ENCODE measurements at regions not wholly inside any gene's neighbourhood (a gene's known extent, or its start where the extent isn't known, plus 50 kb on each side); places are given as distances from the start of the nearest gene placed in this dataset.

- Mint-ChIP-seq H3K27ac (no peak overlapping the region), H3K4me3 (no peak overlapping the region), H3K36me3 (ENCODE audit: low read depth) (peaks cover 23% of the 10 kb centered on the region), H3K4me1 (no peaks in the 10 kb centered on the region), H3K9me3 (peaks cover 17% of the 10 kb centered on the region), H3K27me3 (ENCODE audit: insufficient read depth, low read depth, poor library complexity) (peaks cover 2% of the 10 kb centered on the region)
- Histone ChIP-seq H3F3A (replicated peaks; ENCODE audit: low read depth) (no peaks in the 10 kb centered on the region), H3K27ac (ENCODE audit: low read depth) (no peak overlapping the region), H3K27me3 (ENCODE audit: insufficient read depth) (no peaks in the 10 kb centered on the region), H3K4me2 (no peak overlapping the region), H3K4me1 (ENCODE audit: insufficient read depth) (no peaks in the 10 kb centered on the region), H4K20me1 (replicated peaks; ENCODE audit: insufficient read depth) (no peaks in the 10 kb centered on the region), H3K79me2 (replicated peaks; ENCODE audit: insufficient read depth) (no peaks in the 10 kb centered on the region), H3K36me3 (ENCODE audit: insufficient read depth) (0 out of 2 replicates have a peak, but pooled peaks cover under 1% of the 10 kb centered on the region), H3K9me2 (ENCODE audit: insufficient read depth) (no peaks in the 10 kb centered on the region; the same call in 1 of the 2 replicates), H2AFZ (no peak overlapping the region), H3K4me3 (no peak overlapping the region)
- TF ChIP-seq ZNF114 (CRISPR knock-in tag; IDR thresholded peaks at IDR 0.05) (no peak), POLR2AphosphoS5 (IDR thresholded peaks at IDR 0.05; ENCODE audit: low read depth) (no peak), EZH2 (IDR thresholded peaks at IDR 0.05; ENCODE audit: low read depth, unreplicated experiment) (no peak), ETS1 (IDR thresholded peaks at IDR 0.05) (no peak), JUNB (IDR thresholded peaks at IDR 0.05; ENCODE audit: unreplicated experiment) (no peak), REST (IDR thresholded peaks at IDR 0.05; ENCODE audit: unreplicated experiment) (no peak), ZNF331 (CRISPR knock-in tag; IDR thresholded peaks at IDR 0.05; ENCODE audit: low read depth) (no peak), STAT1 (IDR thresholded peaks at IDR 0.05; ENCODE audit: unreplicated experiment) (no peak), CTCF (conservative IDR thresholded peaks at IDR 0.05; ENCODE audit: low read depth in 2 of 2) (no peak), ZNF462 (CRISPR knock-in tag; IDR thresholded peaks at IDR 0.05) (no peak), CREB1 (CRISPR knock-in tag; IDR thresholded peaks at IDR 0.05; ENCODE audit: low read depth) (no peak), EZH2phosphoT487 (IDR thresholded peaks at IDR 0.05; ENCODE audit: unreplicated experiment) (no peak), NANOG (IDR thresholded peaks at IDR 0.05; ENCODE audit: borderline replicate concordance) (no peak)
- ATAC-seq, result no peak
- no peak for DNase-seq (ENCODE audit: low spot score)
Measured at GRCh38 chr16:13480801-13481200, 439.2 kb upstream of the ERCC4 start.
